ENCODE measurements at regions not wholly inside any gene's neighbourhood (a gene's known extent, or its start where the extent isn't known, plus 50 kb on each side); places are given as distances from the start of the nearest gene placed in this dataset.

DNA sequence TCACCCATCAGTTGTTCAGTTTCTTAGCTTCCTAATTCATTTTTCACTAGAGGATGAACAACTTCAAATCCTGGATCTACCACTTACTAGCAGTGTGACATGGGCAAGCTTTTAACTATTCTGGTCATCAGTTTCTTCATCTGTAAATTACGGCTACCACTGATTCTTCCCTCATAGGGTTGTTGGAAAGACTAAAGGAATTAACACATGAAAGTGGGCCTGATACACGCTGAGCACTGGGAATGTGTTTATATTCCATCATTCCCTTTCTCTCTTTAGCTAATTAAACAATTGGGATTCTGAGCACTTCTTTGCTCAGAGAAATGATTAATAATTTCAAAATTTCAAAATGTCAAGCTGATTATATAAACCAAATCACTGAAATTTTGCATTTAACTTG, 862.3 kb upstream of the GCFC2 start:
- no peaks in the 10 kb centered on the region for H3K9me2 ChIP-seq (replicated peaks; ENCODE audit: insufficient read depth, low read length)
- H3K4me3 ChIP-seq (ENCODE audit: insufficient read depth, low read length, poor library complexity, severe bottlenecking) = no peak overlapping the region
- H3K4me2 ChIP-seq (ENCODE audit: low read depth, low read length, poor library complexity, severe bottlenecking) = no peak overlapping the region
- H2AFZ ChIP-seq (ENCODE audit: low read depth, low read length, severe bottlenecking) = no peak overlapping the region
- no peaks in the 10 kb centered on the region for H3K36me3 ChIP-seq (ENCODE audit: low read length)
- TF ChIP-seq EZH2phosphoT487 (conservative IDR thresholded peaks at IDR 0.05; ENCODE audit: low read length) = no peak
- TF ChIP-seq, protein P1, sequence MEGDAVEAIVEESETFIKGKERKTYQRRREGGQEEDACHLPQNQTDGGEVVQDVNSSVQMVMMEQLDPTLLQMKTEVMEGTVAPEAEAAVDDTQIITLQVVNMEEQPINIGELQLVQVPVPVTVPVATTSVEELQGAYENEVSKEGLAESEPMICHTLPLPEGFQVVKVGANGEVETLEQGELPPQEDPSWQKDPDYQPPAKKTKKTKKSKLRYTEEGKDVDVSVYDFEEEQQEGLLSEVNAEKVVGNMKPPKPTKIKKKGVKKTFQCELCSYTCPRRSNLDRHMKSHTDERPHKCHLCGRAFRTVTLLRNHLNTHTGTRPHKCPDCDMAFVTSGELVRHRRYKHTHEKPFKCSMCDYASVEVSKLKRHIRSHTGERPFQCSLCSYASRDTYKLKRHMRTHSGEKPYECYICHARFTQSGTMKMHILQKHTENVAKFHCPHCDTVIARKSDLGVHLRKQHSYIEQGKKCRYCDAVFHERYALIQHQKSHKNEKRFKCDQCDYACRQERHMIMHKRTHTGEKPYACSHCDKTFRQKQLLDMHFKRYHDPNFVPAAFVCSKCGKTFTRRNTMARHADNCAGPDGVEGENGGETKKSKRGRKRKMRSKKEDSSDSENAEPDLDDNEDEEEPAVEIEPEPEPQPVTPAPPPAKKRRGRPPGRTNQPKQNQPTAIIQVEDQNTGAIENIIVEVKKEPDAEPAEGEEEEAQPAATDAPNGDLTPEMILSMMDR (IDR thresholded peaks at IDR 0.05; ENCODE audit: insufficient read depth, low read length, poor library complexity, severe bottlenecking) = no peak
- no peaks in the 10 kb centered on the region for H3K27me3 ChIP-seq (ENCODE audit: low read length)
- H3K9ac ChIP-seq (ENCODE audit: low read length) = no peak overlapping the region
- no peaks in the 10 kb centered on the region for H4K20me1 ChIP-seq (ENCODE audit: low read depth, low read length)
- H3F3A ChIP-seq (ENCODE audit: insufficient read depth) = no peaks in the 10 kb centered on the region
- H3K9me3 ChIP-seq (ENCODE audit: insufficient read depth, low read length) = no peaks in the 10 kb centered on the region
- H3K79me2 ChIP-seq (ENCODE audit: insufficient read depth, low read length) = no peaks in the 10 kb centered on the region
- no peak overlapping the region for H3K27ac ChIP-seq (ENCODE audit: low read depth, low read length)

DNA sequence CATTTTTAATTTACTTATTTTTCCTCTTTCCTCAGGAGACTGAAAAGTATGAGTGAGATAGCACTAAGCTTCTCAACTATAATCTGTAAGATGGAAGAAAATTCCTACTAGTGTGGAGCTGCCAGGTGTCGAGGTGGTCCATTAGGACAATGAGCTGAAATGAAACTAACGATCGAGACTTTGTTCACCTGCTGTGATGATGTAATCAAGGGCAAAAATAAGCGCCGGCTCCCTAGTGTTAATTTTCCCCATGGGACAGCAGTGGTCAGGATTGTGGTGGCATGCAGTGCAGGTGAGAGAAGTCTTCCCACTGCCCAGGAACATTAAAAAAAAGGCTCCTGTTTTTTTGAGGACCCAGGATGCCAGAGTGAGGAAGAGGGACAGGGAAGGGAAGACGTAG, 859.1 kb upstream of the GCFC2 start:
- Histone ChIP-seq H3K27me3 (ENCODE audit: low read length) (no peaks in the 10 kb centered on the region), H3K79me2 (ENCODE audit: insufficient read depth, low read length) (no peaks in the 10 kb centered on the region), H3K4me3 (ENCODE audit: insufficient read depth, low read length, poor library complexity, severe bottlenecking) (no peak overlapping the region), H3K9ac (ENCODE audit: low read length) (no peak overlapping the region), H3K4me2 (ENCODE audit: low read depth, low read length, poor library complexity, severe bottlenecking) (no peak overlapping the region), H4K20me1 (ENCODE audit: low read depth, low read length) (no peaks in the 10 kb centered on the region), H2AFZ (ENCODE audit: low read depth, low read length, severe bottlenecking) (no peak overlapping the region), H3K36me3 (ENCODE audit: low read length) (no peaks in the 10 kb centered on the region), H3K9me3 (ENCODE audit: insufficient read depth, low read length) (no peaks in the 10 kb centered on the region), H3F3A (ENCODE audit: insufficient read depth) (no peaks in the 10 kb centered on the region), H3K9me2 (replicated peaks; ENCODE audit: insufficient read depth, low read length) (no peaks in the 10 kb centered on the region), H3K27ac (ENCODE audit: low read depth, low read length) (no peak overlapping the region)
- TF ChIP-seq, protein P1 (IDR thresholded peaks at IDR 0.05; ENCODE audit: insufficient read depth, low read length, poor library complexity, severe bottlenecking) = no peak
- TF ChIP-seq EZH2phosphoT487 (conservative IDR thresholded peaks at IDR 0.05; ENCODE audit: low read length) = no peak

DNA sequence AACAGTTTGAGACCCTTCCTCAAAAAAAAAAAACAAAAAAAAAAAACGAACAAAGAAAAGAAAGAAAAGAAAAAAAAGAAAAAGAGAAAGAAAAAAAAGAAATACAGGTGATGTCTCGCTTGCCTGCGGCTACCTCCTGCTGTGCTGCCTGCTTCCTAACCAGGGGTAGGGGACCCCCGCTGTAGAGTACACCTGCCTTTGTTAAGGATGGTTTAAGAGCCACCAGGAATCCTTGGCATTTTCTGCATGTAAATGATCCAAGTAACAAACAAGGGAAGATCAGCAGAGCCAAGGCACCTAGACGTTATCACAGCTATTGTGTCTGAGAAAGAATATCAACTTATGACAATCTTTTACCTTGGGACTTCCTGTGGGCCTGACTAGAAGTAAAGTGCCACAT, 856.8 kb upstream of the GCFC2 start:
- no peak overlapping the region for H3K4me3 ChIP-seq (ENCODE audit: insufficient read depth, low read length, poor library complexity, severe bottlenecking)

More for the DNA sequence above, 856.8 kb upstream of the GCFC2 start:
- Histone ChIP-seq H3K27ac (ENCODE audit: low read depth, low read length) (no peak overlapping the region), H3K79me2 (ENCODE audit: insufficient read depth, low read length) (no peaks in the 10 kb centered on the region), H3K9me2 (replicated peaks; ENCODE audit: insufficient read depth, low read length) (no peaks in the 10 kb centered on the region), H2AFZ (ENCODE audit: low read depth, low read length, severe bottlenecking) (no peak overlapping the region), H3K9me3 (ENCODE audit: insufficient read depth, low read length) (no peaks in the 10 kb centered on the region), H3K27me3 (ENCODE audit: low read length) (no peaks in the 10 kb centered on the region), H4K20me1 (ENCODE audit: low read depth, low read length) (no peaks in the 10 kb centered on the region), H3K9ac (ENCODE audit: low read length) (no peak overlapping the region), H3F3A (ENCODE audit: insufficient read depth) (no peaks in the 10 kb centered on the region), H3K36me3 (ENCODE audit: low read length) (no peaks in the 10 kb centered on the region), H3K4me2 (ENCODE audit: low read depth, low read length, poor library complexity, severe bottlenecking) (no peak overlapping the region)
- TF ChIP-seq EZH2phosphoT487 (conservative IDR thresholded peaks at IDR 0.05; ENCODE audit: low read length) = no peak
- TF ChIP-seq, protein P1 (IDR thresholded peaks at IDR 0.05; ENCODE audit: insufficient read depth, low read length, poor library complexity, severe bottlenecking) = no peak
